ENCODE measurements at regions not wholly inside any gene's neighbourhood (a gene's known extent, or its start where the extent isn't known, plus 50 kb on each side); places are given as distances from the start of the nearest gene placed in this dataset.
"Not testable (repeated sequence)": the region's sequence is repeated elsewhere in the genome, so short reads cannot be mapped to it uniquely, and the experiment has no call there.

DNA sequence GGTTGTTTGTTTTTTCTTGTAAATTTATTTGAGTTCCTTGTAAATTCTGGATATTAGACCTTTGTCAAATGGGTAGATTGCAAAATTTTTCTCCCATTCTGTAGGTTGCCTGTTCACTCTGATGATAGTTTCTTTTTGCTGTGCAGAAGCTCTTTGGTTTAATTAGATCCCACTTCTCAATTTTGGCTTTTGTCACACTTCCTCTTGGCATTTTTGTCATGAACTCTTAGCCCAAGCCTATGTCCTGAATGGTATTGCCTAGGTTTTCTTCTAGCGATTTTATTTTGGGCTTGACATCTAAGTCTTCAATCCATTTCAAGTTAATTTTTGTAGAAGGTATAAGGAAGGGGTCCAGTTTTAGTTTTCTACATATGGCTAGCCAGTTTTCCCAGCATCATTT is 82.8 kb upstream of the PHACTR1 start:
- DNase-seq: not testable (repeated sequence)

GRCh38 chr6:12635375-12635774 is 81.2 kb upstream of the PHACTR1 start:
- no peak for DNase-seq

- DNase-seq: no peak
Measured at GRCh38 chr6:12635813-12636212, 80.8 kb upstream of the PHACTR1 start.

DNA sequence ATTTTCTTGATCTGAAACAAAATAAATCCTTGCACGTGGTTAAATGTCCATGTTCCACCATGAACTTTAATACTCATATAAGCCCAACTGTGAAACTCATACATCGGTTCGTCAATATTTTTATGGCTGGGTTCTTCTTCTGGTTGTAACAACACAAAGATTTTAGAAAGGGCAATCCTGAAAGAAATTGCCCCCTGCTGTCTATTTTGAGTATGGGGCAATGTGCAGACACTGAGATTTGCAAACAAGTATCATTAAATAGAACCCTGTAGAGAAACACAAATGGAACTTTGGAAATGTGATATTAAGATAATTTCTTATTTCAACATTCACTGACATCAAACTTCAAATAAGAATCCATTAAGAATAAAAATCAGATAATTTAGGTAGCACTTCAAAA is 80.2 kb upstream of the PHACTR1 start:
- DNase-seq: no peak

- peak; percentile 13 for DNase-seq
Measured at GRCh38 chr6:12637960-12638641, 78.5 kb upstream of the PHACTR1 start.

DNA sequence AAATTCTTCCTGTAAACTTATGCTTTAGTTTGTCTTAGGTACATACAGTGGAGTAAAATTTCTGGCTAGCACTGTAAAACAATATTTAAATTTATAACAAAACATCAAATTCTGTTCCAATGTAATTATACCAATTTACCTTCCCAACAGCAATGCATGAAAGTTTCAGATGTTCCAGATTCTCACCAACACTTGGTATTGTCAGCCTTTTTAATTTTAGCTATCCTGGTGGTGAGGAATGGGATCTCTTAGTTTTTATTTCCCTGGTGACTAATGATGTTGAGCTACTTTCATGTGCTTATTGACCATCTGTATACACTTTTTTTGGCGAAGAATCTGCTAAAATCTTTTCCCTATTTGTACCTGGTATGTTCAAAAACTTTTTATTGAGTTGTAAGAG is 76.1 kb upstream of the PHACTR1 start:
- no peak for DNase-seq

DNA sequence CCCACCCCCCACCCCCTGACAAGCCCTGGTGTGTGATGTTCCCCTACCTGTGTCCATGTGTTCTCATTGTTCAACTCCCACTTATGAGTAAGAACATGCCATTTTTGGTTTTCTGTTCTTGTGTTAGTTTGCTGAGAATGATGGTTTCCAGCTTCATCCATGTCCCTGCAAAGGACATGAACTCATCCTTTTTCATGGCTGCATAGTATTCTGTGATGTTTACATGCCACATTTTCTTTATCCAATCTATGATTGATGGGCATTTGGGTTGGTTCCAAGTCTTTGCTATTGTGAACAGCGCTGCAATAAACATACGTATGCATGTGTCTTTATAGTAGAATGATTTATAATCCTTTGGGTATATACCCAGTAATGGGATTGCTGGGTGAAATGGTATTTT is 74.8 kb upstream of the PHACTR1 start:
- DNase-seq: not testable (repeated sequence)

DNA sequence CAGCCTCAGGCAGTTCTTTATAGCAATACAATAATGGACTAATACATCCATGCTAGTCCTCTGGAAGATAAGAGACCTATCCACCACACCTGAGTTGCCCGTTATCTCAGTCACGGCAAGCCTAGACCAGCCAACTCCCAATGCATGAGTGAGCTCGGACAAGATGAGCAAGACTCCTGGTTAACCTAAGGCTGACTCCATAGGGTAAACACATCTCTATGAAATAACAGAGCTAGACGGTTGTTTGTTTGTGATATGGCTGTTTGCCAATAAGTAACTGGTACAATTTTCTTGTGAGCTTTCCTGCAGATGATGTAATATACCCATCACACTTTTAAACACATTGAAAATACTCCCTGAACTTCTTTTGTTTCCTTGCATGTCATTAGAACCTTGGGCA is 70.6 kb upstream of the PHACTR1 start:
- no peak for DNase-seq

- no peak for DNase-seq
Measured at GRCh38 chr6:12648171-12648570, 68.4 kb upstream of the PHACTR1 start.

DNA sequence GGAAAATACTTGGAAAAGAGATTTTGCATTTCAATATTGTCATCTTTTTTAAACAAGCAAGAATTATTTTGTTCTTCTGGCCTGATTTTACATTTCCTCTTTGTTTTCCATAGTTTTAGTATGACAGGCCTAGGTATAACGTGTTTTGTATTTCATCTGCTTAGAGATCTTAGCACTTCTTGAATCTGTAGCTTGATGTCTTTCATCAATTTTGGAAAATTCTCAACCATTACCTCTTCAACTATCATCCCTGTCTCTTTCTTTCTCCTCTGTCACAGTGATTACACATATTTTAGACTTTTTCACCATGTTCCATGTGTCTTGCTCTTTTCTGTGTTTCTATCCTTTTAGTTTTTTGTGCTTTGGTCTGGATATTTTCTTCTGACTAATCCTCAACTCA is 67.2 kb upstream of the PHACTR1 start:
- no peak for DNase-seq

DNA sequence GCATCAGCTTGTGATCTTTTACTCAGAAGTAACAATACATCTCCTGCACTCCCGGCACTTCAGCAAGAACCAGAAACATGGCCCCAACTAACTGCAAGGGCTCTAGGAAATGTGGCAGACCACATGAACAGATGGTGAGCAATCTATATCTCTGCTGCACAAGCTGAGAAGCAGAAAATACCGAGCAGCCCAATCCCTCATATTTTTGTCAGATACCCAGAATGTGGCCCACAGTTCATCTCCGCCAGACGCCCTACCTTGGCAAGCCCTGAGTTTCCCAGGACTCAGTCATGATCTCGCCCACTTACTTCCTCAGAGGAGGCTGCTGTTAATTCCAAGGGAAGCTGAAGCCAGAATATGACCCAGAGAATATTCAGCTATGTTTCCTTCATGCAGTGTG is 63.1 kb upstream of the PHACTR1 start:
- no peak for DNase-seq

- no peak for DNase-seq
Measured at GRCh38 chr6:12654107-12654506, 62.5 kb upstream of the PHACTR1 start.

DNA sequence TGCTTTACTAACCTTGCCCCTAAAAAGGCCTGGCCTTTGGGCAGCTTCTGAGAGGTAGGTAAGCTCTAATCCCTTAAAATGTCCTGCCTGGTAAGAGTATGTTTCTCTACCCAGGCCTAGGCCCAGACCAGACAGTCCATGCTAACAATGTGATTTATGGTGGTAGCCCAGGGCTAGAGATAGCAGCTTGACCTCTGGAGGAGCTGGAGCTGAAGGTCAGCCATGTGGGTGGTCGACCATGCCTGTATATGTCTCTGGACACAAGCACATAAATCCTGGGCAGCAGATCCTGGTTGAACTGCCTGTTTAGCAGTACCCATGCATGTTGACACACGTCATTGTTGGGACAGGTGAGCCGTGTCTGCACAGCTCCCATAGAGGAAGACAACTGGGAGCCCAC is 62.1 kb upstream of the PHACTR1 start:
- no peak for DNase-seq

DNA sequence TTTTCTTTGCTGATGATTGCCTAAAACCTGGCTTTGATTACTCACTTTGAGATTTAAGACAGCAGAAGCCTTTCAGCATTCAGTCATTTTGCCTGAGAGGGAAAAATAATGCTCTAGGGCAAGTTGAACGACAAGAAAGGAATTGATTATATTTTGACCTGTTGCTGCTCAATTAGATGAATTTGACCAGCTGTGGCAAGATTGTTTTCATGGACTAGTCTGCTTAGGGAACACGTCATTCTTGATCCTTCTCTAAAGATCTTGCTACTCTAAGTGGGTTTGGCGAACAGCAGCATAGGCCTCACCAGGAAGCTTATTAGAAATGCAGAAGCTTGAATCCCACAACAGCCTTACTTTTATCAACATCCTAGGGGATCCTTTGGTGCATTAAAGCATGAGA is 59.7 kb upstream of the PHACTR1 start:
- no peak for DNase-seq

GRCh38 chr6:12657884-12658283 is 58.7 kb upstream of the PHACTR1 start:
- DNase-seq: no peak

DNA sequence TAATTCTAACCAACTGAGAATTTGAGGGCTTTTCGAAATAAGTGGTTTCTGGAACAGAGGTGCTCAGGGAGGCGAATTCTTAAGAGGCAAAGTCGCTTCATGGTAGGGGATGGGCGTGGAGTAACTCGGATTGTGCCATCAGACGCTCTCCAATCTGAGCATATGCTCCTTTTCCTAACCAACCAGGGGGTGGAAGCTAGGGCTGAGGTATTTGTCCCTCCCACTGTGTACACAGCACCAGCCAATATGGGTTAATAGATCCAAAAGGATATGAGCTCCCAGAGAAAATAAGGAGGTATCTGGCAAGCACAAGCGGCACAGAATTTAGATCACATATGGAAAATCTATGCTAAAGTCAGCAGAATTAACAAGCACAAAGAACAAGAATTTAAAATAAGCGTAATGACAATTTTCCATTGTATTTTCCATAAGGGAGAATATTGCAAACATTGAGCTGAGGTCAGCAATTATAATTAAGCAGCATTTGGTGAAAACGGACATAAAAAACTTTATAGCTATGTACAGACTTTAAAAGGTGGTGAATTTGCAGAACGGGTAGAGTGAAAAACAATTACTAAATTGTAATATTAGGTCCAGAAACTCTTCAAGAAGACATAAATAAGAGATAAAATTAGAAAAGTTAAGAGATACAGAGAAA is 55.0 kb upstream of the PHACTR1 start:
- DNase-seq: no peak
